Fibroblast of lung (primary cell): ENCODE measurements at regions not wholly inside any gene's neighbourhood (a gene's known extent, or its start where the extent isn't known, plus 50 kb on each side); places are given as distances from the start of the nearest gene placed in this dataset.
"Not testable (repeated sequence)": the region's sequence is repeated elsewhere in the genome, so short reads cannot be mapped to it uniquely, and the experiment has no call there.

Experiments used
- CTCF ChIP-seq, 2 donors: IDR thresholded peaks in 1 of 2; conservative IDR thresholded peaks in 1 of 2; 1 replicate in 1 of 2; 2 replicates in 1 of 2; pipeline ENCODE4 v1.5.1; 2011 to 2012; ENCODE audit warnings: low read length in 2 of 2, control low read depth in 1 of 2, inconsistent platforms in 1 of 2, low read depth in 1 of 2, mild to moderate bottlenecking in 1 of 2
- EZH2 ChIP-seq: IDR thresholded peaks from 2 replicates; pipeline ENCODE4 v1.5.1; 2012; ENCODE audit warnings: low read length, control low read depth, mild to moderate bottlenecking; ENCODE audit errors: missing control alignments

- not testable (repeated sequence) for TF ChIP-seq EZH2; CTCF (conservative IDR thresholded peaks at IDR 0.05 in 1 of 2, IDR thresholded peaks at IDR 0.05 in 1 of 2; ENCODE audit: low read depth in 1 of 2, low read length in 2 of 2)
Observed at GRCh38 chr11:98330306-98330705, 690.4 kb upstream of the CNTN5 start.
